ENCODE measurements at regions not wholly inside any gene's neighbourhood (a gene's known extent, or its start where the extent isn't known, plus 50 kb on each side); places are given as distances from the start of the nearest gene placed in this dataset.
"Not testable (repeated sequence)": the region's sequence is repeated elsewhere in the genome, so short reads cannot be mapped to it uniquely, and the experiment has no call there.

DNA sequence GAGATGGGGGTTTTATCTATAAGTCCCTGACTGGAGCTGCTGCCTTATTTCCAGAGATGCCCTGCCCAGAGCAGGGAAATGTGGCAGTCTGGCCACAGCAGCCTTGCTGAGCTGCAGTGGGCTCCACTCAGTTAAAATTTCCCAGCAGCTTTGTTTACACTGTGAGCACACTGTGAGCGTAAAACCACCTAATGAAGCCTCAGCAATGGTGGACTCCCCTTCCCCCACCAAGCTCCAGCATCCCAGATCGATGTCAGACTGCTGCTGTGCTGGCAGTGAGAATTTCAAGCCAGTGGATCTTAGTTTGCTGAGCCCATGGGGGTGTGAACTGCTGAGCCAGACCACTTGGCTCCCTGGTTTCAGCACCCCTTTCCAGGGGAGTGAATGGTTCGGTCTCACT lies 208.7 kb upstream of the RAI14 start:
- no peak for DNase-seq (ENCODE audit: low spot score)

DNA sequence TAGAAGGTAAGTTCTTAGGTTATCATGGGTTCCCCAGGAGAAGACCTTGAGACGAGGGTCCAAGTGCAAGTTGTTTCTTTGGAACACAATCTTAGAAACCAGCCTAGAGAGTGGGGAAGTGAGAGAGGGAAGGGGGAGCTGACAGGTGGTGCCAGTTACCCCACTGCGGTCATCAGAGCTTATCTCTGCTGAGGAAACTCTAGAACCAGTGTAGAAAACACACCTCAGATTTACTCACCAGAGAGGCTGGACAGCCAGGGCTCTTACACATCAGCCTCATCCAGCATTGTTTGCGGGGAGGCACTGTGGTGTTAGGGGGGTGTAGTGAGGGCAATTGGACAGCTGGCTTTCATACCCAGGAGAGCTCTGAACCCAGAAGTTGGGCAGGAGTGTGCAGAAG lies 206.5 kb upstream of the RAI14 start:
- no peak for DNase-seq (ENCODE audit: low spot score)

DNA sequence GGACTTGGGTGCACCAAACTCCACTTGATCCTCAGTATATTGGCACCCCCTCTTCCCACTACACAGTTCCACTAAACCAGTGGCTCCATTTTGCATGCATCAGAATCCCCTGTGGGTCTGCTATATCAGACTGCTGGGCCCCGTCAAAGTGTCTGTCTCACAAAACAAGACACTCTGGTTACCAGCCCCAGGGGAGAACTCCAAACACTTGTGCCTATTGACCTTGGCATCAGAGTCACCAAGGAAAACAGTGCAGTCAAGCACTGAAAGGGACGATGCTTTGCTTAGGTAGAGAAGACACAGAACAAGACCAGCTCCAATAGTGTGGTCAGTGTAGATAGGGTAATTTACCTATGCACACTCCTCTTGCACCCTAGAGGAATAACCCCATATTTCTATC lies 205.8 kb upstream of the RAI14 start:
- DNase-seq (ENCODE audit: low spot score) = no peak

DNA sequence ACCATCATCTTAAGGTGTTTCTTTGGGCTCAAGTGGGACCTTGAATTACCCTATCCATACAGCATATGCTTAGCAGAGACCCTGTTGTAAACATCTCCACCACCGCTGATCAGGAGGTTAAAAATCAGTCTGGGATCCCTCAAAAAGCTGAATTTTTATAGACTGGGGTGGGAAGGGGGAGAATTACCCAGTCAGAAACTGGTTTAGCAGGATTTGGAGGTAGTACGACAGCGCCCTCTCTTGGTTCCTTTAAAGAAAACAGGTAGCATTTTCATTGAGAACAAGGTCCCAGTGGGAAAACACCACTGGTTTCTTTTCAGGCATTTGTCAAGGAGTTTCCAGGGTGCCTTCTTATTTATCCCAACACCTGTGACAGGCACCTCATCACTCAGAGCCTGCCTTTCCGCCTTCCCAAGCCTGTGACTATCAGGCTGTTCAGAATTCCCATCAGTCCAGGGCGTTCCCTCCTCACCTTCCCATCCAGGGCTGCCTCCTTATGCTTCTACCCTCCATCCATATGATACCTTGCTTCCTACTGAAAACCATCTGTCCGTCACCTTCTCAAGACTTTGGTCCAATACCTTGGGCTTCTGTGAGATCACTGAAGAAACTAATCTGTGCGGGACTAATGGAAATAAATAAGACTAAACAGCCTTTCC lies 203.8 kb upstream of the RAI14 start:
- no peak for DNase-seq (ENCODE audit: low spot score)

DNA sequence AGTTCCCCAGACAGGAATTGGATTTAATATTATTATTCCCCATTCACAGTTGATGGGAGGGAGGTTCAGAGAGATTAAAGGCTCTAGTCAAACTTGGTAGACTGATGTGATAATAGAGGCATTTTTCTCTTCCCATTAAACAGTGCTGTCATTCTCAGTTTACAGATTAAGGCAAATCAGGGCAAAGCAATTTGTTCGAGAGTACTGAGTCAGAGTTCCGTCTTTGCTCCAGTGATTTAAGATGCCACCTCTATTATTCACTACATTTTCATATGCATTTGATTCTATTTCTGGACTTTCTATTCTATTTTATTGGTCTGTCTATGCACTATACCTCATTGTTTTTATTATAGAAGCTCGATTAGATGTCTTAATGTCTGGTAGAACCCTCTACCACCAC lies 201.0 kb upstream of the RAI14 start:
- DNase-seq (ENCODE audit: low spot score) = no peak

DNA sequence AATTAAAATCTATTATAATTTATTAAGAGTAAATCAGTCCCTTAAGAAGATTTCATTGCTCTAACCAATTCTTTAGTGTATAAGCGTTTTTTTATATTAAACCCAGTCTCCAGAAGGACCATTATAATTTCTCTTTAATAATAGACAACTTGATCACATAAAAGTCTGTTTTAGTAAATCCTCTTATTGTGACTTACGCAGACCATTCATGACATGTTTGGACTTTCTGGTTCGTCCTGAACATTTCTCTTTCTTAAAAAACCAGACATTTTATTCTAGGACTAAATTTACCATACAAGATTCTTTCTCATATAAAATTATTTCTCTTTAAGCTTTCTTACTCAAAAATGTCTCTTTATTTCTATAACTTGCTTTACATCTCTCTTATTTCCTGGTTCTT lies 196.2 kb upstream of the RAI14 start:
- DNase-seq (ENCODE audit: low spot score) = no peak

DNA sequence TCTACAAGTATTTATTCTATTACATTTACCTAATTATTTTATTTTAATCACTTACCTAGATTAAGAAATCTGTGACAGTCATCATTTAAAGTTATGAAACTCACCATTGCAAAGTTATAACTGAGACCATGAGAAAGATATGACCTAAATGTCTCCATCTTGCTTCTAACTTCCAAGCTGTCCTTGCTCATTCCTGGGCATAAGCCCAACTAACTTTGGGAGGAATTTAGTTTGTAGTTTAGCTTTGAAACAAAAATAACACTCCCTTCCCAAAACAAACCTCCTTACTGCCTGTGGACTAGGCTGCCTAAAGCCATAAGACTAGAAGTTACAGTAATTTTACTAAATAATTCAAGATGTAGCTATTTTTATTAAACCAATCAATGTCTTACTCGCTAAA lies 195.6 kb upstream of the RAI14 start:
- DNase-seq (ENCODE audit: low spot score) = no peak

DNA sequence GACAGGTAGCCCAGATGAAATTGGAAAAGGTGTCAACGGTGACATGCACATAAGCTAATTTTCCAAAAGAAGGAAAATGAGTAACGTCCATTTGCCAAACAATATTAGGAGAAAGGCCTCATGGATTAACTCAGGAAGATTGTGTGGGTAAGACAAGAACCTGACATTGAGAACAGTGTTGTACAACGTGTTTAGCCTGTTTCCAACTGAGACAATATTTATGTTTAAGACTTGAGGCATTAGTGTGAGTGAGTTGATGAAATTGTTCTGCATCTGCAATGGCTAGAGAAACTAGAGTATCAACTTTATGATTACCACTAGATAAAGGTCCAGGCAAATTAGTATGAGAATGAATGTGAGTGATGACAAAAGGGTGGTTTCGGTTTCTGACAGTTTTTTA lies 191.3 kb upstream of the RAI14 start:
- DNase-seq (ENCODE audit: low spot score) = no peak

DNA sequence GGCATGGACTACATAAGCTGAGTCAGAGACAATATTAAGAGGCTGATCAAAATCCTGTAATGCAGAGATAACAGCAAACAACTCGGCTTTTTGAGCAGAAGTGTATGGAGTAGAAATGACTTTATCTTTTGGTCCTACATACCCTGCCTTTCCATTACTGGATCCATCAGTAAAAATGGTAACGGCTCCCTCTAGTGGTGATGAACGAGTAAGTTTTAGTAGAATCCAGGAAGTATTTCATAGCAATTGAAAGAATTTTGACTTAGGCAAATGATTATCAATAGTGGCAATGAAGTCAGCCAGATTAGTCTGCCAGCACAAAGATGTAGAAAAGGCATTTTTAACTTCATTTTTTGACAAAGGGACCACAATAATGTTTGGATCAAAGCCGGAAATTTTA lies 190.8 kb upstream of the RAI14 start:
- DNase-seq (ENCODE audit: low spot score) = peak; percentile 68

DNA sequence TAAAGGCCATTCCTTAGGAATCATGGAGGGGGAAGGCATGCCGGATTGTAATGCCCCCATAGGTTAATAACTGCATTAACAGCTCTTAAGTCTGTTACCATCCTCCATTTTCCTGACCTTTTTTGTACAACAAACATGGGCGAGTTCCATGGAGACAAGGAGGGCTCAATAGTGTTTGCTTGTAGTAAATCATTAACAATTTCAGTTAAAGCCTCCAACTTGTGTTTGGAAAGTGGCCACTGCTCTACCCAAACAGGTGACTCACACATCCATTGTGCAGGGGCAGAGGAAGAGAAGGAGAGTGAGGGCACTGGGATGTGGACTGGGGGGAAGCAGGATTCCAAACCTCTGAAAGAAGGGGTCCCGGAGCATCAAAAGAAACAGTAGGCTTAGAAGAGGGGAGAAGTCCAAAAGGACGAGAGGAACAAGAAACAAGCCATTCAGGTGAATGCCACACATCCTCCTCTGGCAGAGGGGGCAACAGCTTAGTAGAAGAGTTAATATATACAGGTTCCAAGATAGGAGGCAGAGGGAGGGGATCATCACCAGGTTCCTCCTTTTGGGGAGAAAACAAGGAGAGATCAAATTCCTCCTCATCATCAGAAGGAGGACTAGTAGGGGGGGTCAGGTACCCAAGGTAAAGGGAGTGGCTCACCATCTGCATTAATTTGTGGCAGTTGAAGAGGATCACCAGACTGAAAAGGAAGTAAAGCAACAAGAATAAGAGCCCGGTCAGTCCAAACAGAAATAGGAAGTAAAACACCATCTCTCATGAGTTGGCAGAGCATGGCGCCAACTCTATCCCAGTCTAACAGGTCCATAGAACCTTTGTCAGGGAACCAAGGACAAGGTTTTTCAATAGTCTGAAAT lies 189.4 kb upstream of the RAI14 start:
- not testable (repeated sequence) for DNase-seq (ENCODE audit: low spot score)

DNA sequence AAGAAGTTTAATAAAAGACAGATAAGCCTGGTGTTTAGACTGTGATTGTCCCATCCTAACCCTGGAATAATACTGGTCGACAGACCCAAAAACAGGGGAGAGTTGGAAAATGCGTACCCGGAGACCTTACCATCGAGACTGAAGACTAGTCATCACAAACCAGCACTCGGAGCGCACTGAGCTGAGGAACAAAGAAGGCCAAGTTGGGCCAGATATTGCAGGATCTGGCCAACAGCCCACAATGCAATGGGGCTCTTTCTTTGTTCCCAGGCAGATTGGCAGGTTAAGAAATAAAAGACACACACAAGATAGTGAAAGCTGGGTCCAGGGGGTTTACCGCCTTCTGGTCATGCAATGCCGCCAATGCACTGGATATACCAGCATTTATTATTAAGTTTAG lies 188.7 kb upstream of the RAI14 start:
- no peak for DNase-seq (ENCODE audit: low spot score)

DNA sequence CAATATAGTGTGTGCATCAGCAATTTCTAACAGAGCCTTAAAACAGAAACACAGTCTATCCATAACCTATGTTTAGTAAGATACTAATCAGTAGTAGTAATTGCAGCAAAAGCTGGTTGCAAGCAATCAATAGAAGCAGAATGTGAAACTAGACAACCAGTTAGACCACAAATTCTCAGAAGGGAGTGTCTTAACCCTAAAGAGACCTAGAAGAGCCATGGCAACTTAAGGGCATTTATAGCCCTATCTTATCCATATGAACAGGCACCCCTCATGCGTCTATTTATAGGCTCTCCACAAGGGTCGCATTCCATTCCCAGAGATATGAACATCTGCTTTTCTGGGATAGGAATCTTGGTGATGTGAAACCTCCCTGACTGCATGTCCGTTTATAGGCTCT lies 188.1 kb upstream of the RAI14 start:
- not testable (repeated sequence) for DNase-seq (ENCODE audit: low spot score)

DNA sequence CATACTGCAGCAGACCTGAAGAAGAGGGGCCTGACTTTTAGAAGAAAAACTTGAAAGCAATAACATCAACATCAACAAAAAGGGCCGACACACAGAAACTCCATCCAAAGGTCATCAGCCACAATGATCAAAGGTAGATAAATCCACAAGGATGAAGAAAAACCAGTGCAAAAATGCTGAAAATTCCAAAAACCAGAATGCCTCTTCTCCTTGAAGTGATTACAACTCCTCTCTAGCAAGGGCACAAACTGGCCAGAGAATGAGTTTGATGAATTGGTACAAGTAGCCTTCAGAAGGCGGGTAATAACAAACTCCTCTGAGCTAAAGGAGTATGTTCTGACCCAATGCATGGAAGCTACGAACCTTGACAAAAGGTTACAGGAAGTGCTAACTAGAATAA lies 186.2 kb upstream of the RAI14 start:
- no peak for DNase-seq (ENCODE audit: low spot score)

DNA sequence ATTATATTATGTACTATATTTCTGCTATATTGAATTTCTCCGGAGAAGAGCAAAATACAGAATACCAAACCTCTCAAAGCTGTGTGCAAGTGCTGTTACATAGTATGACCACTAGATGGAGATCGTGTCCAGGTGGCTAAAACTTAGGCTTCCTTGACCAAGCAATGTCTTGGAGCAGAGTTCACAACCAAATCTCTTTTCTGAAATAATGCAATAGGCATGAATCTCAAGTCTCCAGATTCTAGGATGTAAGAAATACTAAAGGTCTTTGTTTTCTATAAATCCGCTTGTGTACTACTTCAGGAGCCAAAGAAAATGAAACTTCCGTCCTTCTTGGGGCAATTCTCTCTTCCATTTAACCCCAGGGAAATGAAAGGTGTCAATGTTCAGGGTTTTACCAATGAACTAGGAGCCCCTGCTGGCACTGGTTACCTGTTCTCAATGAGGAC lies 181.5 kb upstream of the RAI14 start:
- peak; percentile 86 for DNase-seq (ENCODE audit: low spot score)

DNA sequence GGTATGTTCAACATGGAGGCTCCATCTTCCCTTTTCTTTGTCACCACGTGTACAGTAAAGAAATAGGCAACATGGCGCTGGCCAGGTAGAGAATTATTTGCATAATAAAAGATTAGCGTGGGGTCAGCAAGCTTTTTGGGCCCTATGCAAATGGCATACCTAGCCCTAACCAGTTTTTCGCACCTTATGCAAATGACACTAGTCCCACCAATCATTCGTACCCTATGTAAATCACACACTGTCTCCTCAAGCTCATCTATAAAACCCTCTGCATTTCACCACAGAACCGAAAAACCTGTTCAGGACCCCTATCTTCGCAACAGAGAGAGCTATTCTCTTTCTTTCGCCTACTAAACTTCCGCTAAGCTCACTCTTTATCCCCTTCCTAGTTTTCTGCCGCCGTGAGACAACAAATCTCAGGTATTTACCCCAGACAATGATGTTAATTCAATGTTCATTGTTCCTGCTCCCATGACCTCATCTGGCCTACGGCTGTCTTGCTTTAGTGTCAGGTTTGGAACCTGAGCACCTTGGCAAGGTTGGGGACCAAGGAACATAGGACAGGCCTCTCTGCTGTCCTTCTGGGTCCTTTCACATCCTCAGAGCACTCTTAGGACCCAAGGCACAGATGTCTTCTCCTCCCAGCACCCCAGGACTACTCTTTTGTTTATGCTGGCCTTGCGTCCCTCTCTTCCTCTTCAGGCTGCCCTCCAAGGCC lies 180.7 kb upstream of the RAI14 start:
- no peak for DNase-seq (ENCODE audit: low spot score)

DNA sequence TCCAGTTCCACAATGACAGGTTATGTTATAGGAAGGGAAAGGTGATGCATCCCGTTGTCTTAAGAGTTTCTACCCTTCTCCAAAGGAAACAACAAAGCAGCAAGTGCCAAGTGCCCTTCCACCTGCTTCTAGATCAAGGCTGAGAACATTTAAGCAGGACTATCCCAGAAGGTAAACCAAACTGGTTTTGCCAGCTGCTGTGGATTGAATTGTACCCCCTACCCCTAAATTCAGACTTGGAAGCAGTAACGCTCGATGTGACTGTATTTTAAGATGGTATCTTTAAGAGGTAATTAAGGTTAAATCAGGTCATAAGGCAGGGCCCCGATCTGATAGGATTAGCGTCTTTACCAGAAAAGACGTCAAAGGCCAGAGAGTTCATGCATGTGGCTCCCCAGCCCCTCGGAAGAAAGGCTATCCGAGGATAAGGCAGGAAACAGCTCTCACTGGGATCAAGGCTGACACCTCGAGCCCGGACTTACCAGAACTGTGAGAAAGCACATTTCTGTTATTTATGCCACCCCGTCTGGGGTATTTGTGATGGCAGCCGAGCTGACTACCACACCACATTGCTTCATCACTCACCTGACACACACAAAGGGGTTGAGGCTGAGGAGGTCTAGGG lies 179.1 kb upstream of the RAI14 start:
- no peak for DNase-seq (ENCODE audit: low spot score)

DNA sequence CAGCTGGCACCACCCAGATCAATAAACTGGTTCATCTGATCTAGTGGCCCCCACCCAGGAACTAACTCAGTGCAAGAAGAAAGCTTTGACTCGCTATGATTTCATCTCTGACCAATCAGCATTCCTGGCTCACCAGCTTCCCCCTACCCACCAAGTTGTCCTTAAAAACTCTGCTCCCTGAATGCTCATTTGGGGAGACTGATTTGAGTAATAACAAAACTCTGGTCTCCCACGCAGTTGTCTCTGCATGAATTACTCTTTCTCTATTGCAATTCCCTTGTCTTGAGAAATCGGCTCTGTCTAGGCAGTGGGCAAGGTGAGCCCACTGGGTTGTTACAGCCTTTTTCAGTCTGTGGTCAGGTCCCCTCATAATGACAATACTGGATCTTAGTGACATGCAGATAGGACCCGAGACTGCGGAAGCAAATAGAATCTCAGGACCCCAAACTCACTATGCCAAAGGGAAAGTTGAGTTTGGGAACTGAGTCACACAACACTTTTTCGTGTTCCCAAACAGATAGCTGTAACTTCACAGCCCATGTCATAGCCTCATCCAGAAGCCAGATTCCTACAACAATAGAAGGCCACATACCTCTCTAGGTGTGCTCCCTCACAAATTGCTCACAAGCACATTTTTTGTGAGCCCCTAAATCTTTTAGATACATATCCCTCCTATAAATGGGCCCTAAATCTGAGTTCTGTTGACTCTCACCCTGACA lies 175.2 kb upstream of the RAI14 start:
- DNase-seq (ENCODE audit: low spot score) = no peak

DNA sequence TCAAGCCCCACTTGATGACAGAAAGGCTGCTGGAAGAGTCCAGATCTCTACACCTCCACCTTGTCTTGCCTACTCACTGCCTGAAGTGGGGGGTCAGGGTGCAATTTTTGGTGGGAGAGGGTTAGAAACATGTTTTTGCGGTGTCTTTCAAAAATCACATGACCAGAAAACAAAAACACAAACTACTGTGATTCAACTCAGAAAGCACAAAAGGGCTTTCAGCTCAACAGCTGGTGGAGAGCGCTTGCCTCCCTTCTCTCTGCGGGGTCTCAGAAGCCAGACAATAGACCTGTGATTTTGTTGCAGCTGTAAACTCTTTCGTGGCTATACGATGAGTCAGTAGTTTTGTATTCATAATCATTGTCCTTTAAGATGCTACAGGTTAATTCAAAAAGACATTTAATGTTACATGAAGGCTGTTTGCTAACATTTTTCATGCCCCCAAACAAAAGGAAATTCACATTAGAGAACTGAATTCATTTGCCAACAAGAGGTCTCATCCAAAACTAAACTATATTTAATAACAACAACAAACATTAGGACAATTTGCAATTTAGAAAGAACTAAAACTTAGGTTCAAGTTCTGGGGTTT lies 172.6 kb upstream of the RAI14 start:
- DNase-seq (ENCODE audit: low spot score) = peak; percentile 75

DNA sequence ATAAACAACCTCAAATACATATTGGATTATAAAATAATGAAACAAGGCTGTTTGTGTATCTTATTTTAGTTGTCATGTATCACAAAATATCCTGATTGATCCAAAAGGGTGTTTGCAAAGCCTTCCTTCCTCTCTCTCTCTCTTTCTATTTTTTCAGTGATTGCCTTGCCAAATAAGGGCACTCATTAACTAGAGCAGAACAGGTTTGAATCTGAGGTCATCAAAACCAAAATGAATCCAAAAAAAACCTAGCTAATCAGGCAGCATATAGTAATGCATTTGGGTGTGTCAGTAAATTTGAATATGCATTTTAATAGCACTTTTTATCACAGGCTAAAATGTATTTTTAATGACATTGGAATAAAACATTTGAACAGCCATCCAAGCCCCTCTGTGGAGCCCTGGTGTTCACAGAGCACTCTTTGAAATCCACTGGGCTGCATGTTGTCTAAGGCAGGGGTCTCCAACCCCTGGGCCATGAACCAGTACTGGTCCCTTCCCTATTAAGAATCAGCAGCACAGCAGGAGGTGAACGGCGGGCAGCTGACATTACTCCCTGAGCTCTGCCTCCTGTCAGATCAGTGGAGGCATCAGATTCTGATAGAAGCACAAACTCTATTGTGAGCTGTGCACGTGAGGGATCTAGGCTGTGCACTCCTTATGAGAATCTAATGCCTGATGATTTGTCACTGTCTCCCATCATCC lies 171.8 kb upstream of the RAI14 start:
- DNase-seq (ENCODE audit: low spot score) = no peak

DNA sequence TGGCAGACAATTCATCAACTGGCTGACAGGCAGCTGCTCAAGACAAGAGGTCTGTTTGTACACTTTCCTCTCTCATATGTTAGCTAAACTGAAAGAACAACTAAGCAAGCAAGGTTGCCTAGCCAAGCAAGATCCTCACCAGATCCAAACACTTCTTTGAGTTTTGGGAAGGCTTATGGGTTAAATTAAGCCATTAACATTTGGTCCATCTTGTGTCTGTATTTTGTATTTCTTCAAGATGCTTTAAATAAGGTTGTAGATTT lies 170.4 kb upstream of the RAI14 start:
- no peak for DNase-seq (ENCODE audit: low spot score)

All from Ammon's horn (tissue), 1 donor.